Body of pancreas (tissue), 4 donors: ENCODE measurements at regions not wholly inside any gene's neighbourhood (a gene's known extent, or its start where the extent isn't known, plus 50 kb on each side); places are given as distances from the start of the nearest gene placed in this dataset.

Experiments
- ATAC-seq: fragments of 150-250 bp; one replicate; pipeline ENCODE4 v1.9.1; 2016
- DNase-seq, 4 donors: peaks; one replicate each; pipeline ENCODE4 v3.0.0-alpha.2; 2019
- H3K27ac ChIP-seq, 4 donors: fragments of 200-600 bp; sonication (generic); 1 replicate in 3 of 4; 2 replicates in 1 of 4; pipeline versions ENCODE4 v1.5.1 to v1.6.1; 2016 to 2019; ENCODE audit warnings: mild to moderate bottlenecking in 1 of 4, mixed read lengths in 1 of 4, moderate library complexity in 1 of 4
- H3K27me3 ChIP-seq, 2 donors: fragments of 200-600 bp; sonication (generic); one replicate each; pipeline ENCODE4 v1.6.0; 2016; ENCODE audit warnings: mild to moderate bottlenecking in 1 of 2
- H3K36me3 ChIP-seq, 2 donors: fragments of 200-600 bp; sonication (generic); replicated peaks in 1 of 2; 2 replicates each; pipeline ENCODE4 v1.5.1; 2016; ENCODE audit warnings: low read depth in 2 of 2; ENCODE audit not compliant: insufficient read depth in 1 of 2
- H3K4me1 ChIP-seq: fragments of 200-600 bp; sonication (generic); one replicate; pipeline ENCODE4 v1.6.0; 2016
- H3K4me3 ChIP-seq, 2 donors: fragments of 200-600 bp; sonication (generic); 1 replicate in 1 of 2; 2 replicates in 1 of 2; pipeline ENCODE4 v1.5.1; 2016 to 2019
- H3K9me3 ChIP-seq, 3 donors: fragments of 200-600 bp; sonication (generic); 1 replicate in 2 of 3; 2 replicates in 1 of 3; pipeline ENCODE4 v1.5.1; 2016
- CTCF ChIP-seq, 7 experiments: fragments of 450-650 bp in 4 of 7; fragments of 200-600 bp in 3 of 7; sonication (generic) in 3 of 7; IDR thresholded peaks; one replicate each; pipeline ENCODE4 v1.5.1; 2016 to 2019; ENCODE audit warnings: antibody characterized with exemption in 7 of 7
- POLR2A ChIP-seq, 3 donors: fragments of 450-650 bp; IDR thresholded peaks; one replicate each; pipeline ENCODE4 v1.6.1; 2016; ENCODE audit warnings: antibody characterized with exemption in 3 of 3, mild to moderate bottlenecking in 2 of 3
- WGBS, 2 donors: methylation state at CpG; one replicate each; pipeline ENCODE4 v1.1.5; 2017; 5-methylcytosine and 5-hydroxymethylcytosine counted together
- intact Hi-C: fragments of 100-400 bp; cut with DNase I; formaldehyde crosslinking; loops from one replicate; pipeline ENCODE4 v1.15.1; 2023

GRCh38 chr12:87141091-87141490, 884.9 kb upstream of the MGAT4C start:
- TF ChIP-seq CTCF (IDR thresholded peaks at IDR 0.05) (no peak), POLR2A (IDR thresholded peaks at IDR 0.05) (no peak)
- ATAC-seq: no peak
- no peaks in the 10 kb centered on the region for H3K36me3 ChIP-seq

GRCh38 chr12:87140262-87140661, 884.1 kb upstream of the MGAT4C start:
- Histone ChIP-seq H3K36me3 (no peaks in the 10 kb centered on the region), H3K4me1 (no peaks in the 10 kb centered on the region), H3K4me3 (no peak overlapping the region), H3K27me3 (no peaks in the 10 kb centered on the region), H3K27ac (no peak overlapping the region), H3K9me3 (no peaks in the 10 kb centered on the region)
- intact Hi-C loops: no loop called here
- DNase-seq: no peak
- 59 to 72% methylated on average over 1 of the region's 1 CpG for WGBS, 2 donors
- TF ChIP-seq POLR2A (IDR thresholded peaks at IDR 0.05) (no peak), CTCF (IDR thresholded peaks at IDR 0.05) (no peak)
- no peak for ATAC-seq

More at GRCh38 chr12:87141091-87141490, 884.9 kb upstream of the MGAT4C start:
- Histone ChIP-seq H3K4me1 (no peaks in the 10 kb centered on the region), H3K4me3 (no peak overlapping the region), H3K27me3 (no peaks in the 10 kb centered on the region), H3K27ac (no peak overlapping the region), H3K9me3 (no peaks in the 10 kb centered on the region)
- no peak for DNase-seq
- intact Hi-C loops: no loop called here

DNA sequence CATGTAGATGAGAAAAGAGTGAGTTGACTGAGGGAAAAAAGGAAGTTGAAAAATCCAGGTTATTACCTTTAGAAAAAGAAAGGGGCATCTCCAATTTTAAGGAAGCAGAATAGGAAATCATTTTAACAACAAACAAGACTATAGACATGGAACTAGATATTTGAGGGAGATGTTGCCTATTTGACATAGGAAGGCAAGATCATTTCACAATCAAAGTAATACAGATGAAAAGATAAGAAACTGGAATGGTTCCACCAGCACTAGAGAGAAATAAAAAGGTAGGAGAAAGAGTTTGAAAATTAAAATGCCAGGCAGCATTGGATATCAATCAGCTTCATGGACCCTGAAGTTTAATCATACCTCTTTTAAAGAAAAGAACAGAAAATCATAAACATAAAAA, 881.0 kb upstream of the MGAT4C start:
- no peak for DNase-seq
- intact Hi-C loops: no loop called here
- TF ChIP-seq CTCF (IDR thresholded peaks at IDR 0.05) (no peak), POLR2A (IDR thresholded peaks at IDR 0.05) (no peak)
- Histone ChIP-seq H3K27ac (no peak overlapping the region), H3K36me3 (no peaks in the 10 kb centered on the region), H3K27me3 (no peaks in the 10 kb centered on the region), H3K4me1 (no peaks in the 10 kb centered on the region), H3K9me3 (no peaks in the 10 kb centered on the region), H3K4me3 (no peak overlapping the region)
- ATAC-seq: no peak

GRCh38 chr12:87136330-87136976, 880.3 kb upstream of the MGAT4C start:
- no peaks in the 10 kb centered on the region for H3K36me3 ChIP-seq
- 37 to 42% methylated on average over 2 of the region's 2 CpGs for WGBS, 2 donors
- DNase-seq (no peak), ATAC-seq (no peak)
- intact Hi-C loops: no loop called here
- TF ChIP-seq CTCF (IDR thresholded peaks at IDR 0.05) (no peak), POLR2A (IDR thresholded peaks at IDR 0.05) (no peak)
- no peak overlapping the region for H3K27ac ChIP-seq
- H3K9me3 ChIP-seq: no peaks in the 10 kb centered on the region
- H3K4me3 ChIP-seq: no peak overlapping the region
- H3K4me1 ChIP-seq: no peaks in the 10 kb centered on the region
- H3K27me3 ChIP-seq: no peaks in the 10 kb centered on the region

- H3K4me3 ChIP-seq: no peak overlapping the region
- intact Hi-C loops: no loop called here
- TF ChIP-seq CTCF (IDR thresholded peaks at IDR 0.05) (no peak), POLR2A (IDR thresholded peaks at IDR 0.05) (no peak)
- peaks cover 0 to 6% (median 0%) of the 10 kb centered on the region in 3 donors for H3K9me3 ChIP-seq
- no peaks in the 10 kb centered on the region for H3K27me3 ChIP-seq
- ATAC-seq (no peak), DNase-seq (no peak)
- no peaks in the 10 kb centered on the region for H3K36me3 ChIP-seq
- H3K4me1 ChIP-seq: no peaks in the 10 kb centered on the region
- no peak overlapping the region for H3K27ac ChIP-seq
Observed at GRCh38 chr12:87127272-87127671, 871.1 kb upstream of the MGAT4C start.
